ENCODE measurements at regions not wholly inside any gene's neighbourhood (a gene's known extent, or its start where the extent isn't known, plus 50 kb on each side); places are given as distances from the start of the nearest gene placed in this dataset.

GRCh38 chr5:145479271-145479670, 355.9 kb downstream of the PRELID2 start:
- no peak for TF ChIP-seq EZH2 (IDR thresholded peaks at IDR 0.05; ENCODE audit: borderline replicate concordance, low read length)
- no peak for TF ChIP-seq CTCF (IDR thresholded peaks at IDR 0.05; ENCODE audit: low read length)

Measured in OCI-LY1 (cell line).